Thymus (tissue), 11 donors: ENCODE measurements at regions not wholly inside any gene's neighbourhood (a gene's known extent, or its start where the extent isn't known, plus 50 kb on each side); places are given as distances from the start of the nearest gene placed in this dataset.
A peak's percentile ranks its signal among the peaks of the same experiment; 100 is the strongest.

Experiments
- DNase-seq, 9 donors: peaks; one replicate each; pipeline ENCODE4 v3.0.0-alpha.2; 2013; ENCODE audit warnings: low spot score in 9 of 9, low read depth in 6 of 9, missing footprints in 1 of 9
- H3K27ac ChIP-seq, 2 donors: one replicate each; pipeline ENCODE4 v1.5.1; 2013; ENCODE audit warnings: control low read depth in 1 of 2, low read depth in 1 of 2, low read length in 1 of 2, mild to moderate bottlenecking in 1 of 2, moderate library complexity in 1 of 2
- H3K27me3 ChIP-seq, 2 donors: one replicate each; pipeline ENCODE4 v1.5.1; 2013; ENCODE audit warnings: low read length in 1 of 2; ENCODE audit not compliant: control insufficient read depth in 2 of 2, insufficient read depth in 1 of 2
- H3K36me3 ChIP-seq, 2 donors: one replicate each; pipeline ENCODE4 v1.5.1; 2013; ENCODE audit warnings: low read length in 1 of 2, mild to moderate bottlenecking in 1 of 2, moderate library complexity in 1 of 2; ENCODE audit not compliant: control insufficient read depth in 2 of 2, insufficient read depth in 2 of 2
- H3K4me1 ChIP-seq, 2 donors: one replicate each; pipeline ENCODE4 v1.5.1; 2013; ENCODE audit warnings: low read length in 2 of 2; ENCODE audit not compliant: control insufficient read depth in 2 of 2, insufficient read depth in 2 of 2
- H3K4me3 ChIP-seq, 2 donors: one replicate each; pipeline ENCODE4 v1.5.1; 2013; ENCODE audit warnings: low read length in 2 of 2, control low read depth in 1 of 2, mild to moderate bottlenecking in 1 of 2
- H3K9me3 ChIP-seq, 2 donors: one replicate each; pipeline ENCODE4 v1.5.1; 2013; ENCODE audit warnings: low read length in 1 of 2, mild to moderate bottlenecking in 1 of 2; ENCODE audit not compliant: control insufficient read depth in 2 of 2, insufficient read depth in 1 of 2
- WGBS: extraction: QIAGEN DNeasy Blood & Tissue Kit; methylation state at CpG from one replicate; pipeline ENCODE4 v1.1.7; 2013; 5-methylcytosine and 5-hydroxymethylcytosine counted together
- donor health status: healthy.

DNA sequence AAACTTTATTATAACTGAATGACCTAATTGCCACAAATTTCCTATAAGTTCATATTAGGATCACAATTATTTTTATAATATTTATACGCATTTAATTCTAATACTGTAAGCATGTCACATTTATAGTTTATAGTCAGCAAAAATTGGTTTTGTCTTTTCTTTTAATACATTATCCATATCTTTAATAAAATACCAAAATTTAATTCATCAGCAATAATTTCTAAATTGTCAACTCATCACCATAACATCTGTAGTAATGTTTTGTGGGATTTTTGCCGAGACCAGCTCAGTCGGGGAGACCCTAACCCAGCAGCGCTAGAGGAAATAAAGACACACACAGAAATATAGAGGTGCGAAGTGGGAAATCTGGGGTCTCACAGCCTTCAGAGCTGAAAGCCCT is 254.2 kb downstream of the KIF21A start:
- no peak for DNase-seq
- no peaks in the 10 kb centered on the region for H3K36me3 ChIP-seq
- 97% methylated on average over 5 of the region's 5 CpGs for WGBS
- H3K27me3 ChIP-seq = no peaks in the 10 kb centered on the region
- no peaks in the 10 kb centered on the region for H3K9me3 ChIP-seq
- H3K4me3 ChIP-seq = no peak overlapping the region
- no peak overlapping the region for H3K27ac ChIP-seq
- H3K4me1 ChIP-seq = no peaks in the 10 kb centered on the region

DNA sequence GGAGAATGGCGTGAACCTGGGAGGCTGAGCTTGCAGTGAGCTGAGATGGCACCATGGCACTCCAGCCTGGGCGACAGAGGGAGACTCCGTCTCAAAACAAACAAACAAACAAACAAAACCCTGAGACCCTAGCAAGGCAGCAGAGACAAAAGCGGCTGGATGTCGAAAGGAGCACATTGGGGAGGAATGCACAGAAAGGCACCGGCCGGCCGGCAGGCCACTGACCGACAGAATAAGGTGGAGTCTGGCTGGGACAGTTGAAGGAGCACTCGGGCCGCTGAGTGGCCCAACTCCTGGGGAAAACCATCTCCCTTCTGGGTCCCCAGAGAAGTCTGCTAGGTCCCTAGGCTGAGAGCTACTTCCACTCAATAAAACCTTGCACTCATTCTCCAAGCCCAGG is 256.2 kb downstream of the KIF21A start:
- WGBS = 96% methylated on average over 11 of the region's 11 CpGs
- no peak overlapping the region for H3K4me3 ChIP-seq
- no peaks in the 10 kb centered on the region for H3K36me3 ChIP-seq
- H3K9me3 ChIP-seq = no peaks in the 10 kb centered on the region
- DNase-seq = no peak
- no peaks in the 10 kb centered on the region for H3K27me3 ChIP-seq
- no peaks in the 10 kb centered on the region for H3K4me1 ChIP-seq
- H3K27ac ChIP-seq = no peak overlapping the region

DNA sequence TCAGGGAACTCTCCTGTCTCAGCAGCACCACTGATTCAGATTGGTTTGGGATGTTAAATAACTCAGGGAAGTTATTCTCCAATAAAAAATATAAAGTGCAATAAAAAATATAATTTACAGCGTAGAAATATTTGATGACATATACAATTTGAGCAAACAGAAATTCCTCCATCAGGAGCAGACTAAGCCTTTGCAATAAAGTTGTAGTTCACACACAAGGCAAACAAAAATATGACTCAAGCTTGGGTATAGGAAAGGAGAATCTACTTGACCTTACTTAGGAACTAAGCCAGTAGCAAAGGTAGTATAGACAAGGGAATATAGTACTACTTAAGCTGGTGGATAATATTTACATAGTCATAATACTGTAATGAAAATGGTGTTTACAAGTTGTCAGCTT is 264.1 kb downstream of the KIF21A start:
- DNase-seq = no peak
- Histone ChIP-seq H3K9me3 (no peaks in the 10 kb centered on the region), H3K27me3 (no peaks in the 10 kb centered on the region), H3K27ac (no peak overlapping the region), H3K4me3 (no peak overlapping the region), H3K36me3 (no peaks in the 10 kb centered on the region), H3K4me1 (no peaks in the 10 kb centered on the region)
- WGBS = 88% methylated on average over 1 of the region's 1 CpG

DNA sequence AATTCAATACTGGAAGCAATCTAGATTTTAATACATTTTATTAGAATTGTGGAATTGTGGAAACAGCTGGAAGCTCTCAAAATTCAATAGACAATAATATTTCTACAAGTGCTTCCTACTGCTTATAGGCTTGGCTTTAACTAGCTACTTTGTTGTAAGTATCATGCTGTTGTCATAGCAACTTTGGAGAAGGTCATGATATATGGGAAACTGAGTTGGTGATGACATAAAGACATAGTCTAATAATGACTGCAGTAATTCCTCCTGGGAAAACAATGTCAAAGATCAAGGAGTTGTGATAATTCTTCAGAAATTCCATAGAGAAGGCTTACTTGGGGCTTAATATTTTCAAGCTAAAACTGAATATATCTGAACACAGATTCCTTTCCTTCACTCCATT is 266.6 kb downstream of the KIF21A start:
- H3K4me3 ChIP-seq = no peak overlapping the region
- no peaks in the 10 kb centered on the region for H3K36me3 ChIP-seq
- no peak for DNase-seq
- H3K27me3 ChIP-seq = no peaks in the 10 kb centered on the region
- H3K4me1 ChIP-seq = no peaks in the 10 kb centered on the region
- no peak overlapping the region for H3K27ac ChIP-seq
- no peaks in the 10 kb centered on the region for H3K9me3 ChIP-seq

GRCh38 chr12:39173726-39174125 is 268.3 kb upstream of the CPNE8 start:
- H3K4me3 ChIP-seq = no peak overlapping the region
- H3K4me1 ChIP-seq = no peaks in the 10 kb centered on the region
- H3K9me3 ChIP-seq = no peaks in the 10 kb centered on the region
- no peak for DNase-seq
- no peaks in the 10 kb centered on the region for H3K36me3 ChIP-seq
- no peaks in the 10 kb centered on the region for H3K27me3 ChIP-seq
- 67% methylated on average over 2 of the region's 2 CpGs for WGBS
- H3K27ac ChIP-seq = no peak overlapping the region

DNA sequence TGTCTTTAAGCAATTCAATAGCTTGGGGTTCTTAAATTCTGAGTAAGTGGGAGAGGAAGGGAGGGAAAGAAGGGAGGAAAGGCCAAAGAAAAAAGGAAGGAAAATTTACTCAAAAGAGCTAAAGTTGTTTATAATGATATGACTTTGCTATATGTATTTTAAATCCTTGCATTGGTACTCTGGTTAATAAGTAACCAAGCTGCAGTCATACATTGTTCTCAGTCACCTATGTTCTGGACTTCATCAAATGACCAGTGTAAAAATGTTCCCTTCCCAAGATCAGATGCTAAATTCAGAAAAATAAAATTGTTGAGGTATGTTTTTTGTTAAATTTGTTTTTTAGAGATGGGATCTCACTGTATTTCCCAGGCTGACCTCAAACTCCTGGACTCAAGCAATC is 259.9 kb upstream of the CPNE8 start:
- Histone ChIP-seq H3K4me1 (no peaks in the 10 kb centered on the region), H3K27ac (no peak overlapping the region), H3K36me3 (no peaks in the 10 kb centered on the region), H3K4me3 (no peak overlapping the region), H3K9me3 (no peaks in the 10 kb centered on the region), H3K27me3 (no peaks in the 10 kb centered on the region)
- no peak for DNase-seq

DNA sequence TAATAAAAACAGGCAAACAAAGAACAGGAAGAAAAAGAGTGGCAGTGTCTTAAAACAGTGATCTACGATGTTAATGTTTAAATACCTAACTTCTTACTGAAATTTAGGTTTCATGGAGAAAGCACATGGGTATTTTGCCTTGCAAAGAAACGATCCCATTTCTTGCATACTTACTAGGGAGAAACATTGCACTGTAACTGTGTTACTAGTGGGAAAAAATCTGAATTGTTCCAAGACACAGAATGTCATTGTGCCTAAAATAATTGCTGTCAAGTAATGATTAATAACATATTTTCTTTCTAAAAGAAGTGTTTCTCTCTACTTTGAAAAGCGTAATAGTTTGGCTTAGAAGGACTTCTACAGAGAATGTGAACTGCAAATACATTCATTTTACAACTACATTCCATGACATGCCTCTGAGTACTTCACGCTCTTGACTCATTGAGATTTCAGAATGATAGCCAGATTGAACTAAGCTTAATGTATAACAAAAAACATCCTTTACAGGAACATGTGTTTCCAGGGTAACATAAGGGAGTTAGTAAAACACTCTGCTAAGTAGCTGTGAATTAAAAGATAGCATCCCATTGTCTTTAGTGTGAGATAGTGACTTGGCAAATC is 256.2 kb upstream of the CPNE8 start:
- Histone ChIP-seq H3K27me3 (no peaks in the 10 kb centered on the region), H3K4me3 (no peak overlapping the region), H3K27ac (no peak overlapping the region), H3K9me3 (peaks cover 0 to 5% of the 10 kb centered on the region in 2 donors), H3K36me3 (no peaks in the 10 kb centered on the region), H3K4me1 (no peaks in the 10 kb centered on the region)
- WGBS = 81% methylated on average over 4 of the region's 4 CpGs
- DNase-seq = no peak

- H3K4me3 ChIP-seq = no peak overlapping the region
- no peak overlapping the region for H3K27ac ChIP-seq
- no peaks in the 10 kb centered on the region for H3K4me1 ChIP-seq
- WGBS = 85% methylated on average over 5 of the region's 5 CpGs
- peak in 1 of 9 donors; percentile 3 for DNase-seq
- peaks cover 0 to 15% of the 10 kb centered on the region in 2 donors for H3K9me3 ChIP-seq
- H3K36me3 ChIP-seq = no peaks in the 10 kb centered on the region
- no peaks in the 10 kb centered on the region for H3K27me3 ChIP-seq
Measured at GRCh38 chr12:39157696-39158342, 252.4 kb upstream of the CPNE8 start.

DNA sequence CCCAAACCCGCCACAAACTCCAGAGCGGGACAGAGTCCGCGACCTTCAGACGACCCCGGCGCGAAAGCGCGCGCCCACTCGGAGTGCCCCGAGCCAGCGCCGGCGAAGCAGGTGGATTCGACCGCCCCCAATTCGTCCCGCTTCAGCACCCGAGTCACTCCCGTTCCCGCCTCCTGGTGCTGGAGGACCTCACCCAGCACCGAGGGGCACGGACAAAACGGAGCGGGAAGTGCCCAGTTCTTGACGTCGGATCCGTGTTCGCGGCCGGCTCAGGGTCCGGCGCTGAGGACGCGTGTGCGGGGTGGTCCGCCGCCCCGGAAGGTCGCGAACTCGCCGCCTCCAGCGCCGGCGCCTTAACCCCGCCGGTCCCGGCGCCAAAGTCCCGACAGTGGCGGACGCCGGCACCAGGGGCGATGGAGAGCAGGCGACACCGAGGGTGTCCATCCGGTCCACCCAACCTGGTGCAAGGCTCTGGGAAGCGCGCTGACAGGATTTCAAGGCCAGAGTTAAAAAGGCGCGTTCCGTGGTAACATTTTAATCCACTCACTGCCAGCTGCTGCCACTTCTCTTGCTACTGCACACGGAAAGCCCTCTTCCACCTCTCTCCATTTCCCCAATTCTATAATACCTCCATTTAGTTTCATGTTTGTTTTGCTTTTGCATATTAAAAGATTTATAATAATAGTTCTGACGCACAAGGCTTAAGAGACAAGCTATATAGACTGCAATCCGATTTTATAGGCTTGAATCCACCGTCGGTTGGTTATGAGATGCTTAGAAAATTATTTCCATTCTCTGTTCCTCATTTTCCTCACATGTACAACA is 240.0 kb upstream of the CPNE8 start:
- DNase-seq = peak in 1 of 9 donors; percentile 2
- Histone ChIP-seq H3K9me3 (peaks cover 0 to 9% of the 10 kb centered on the region in 2 donors), H3K27ac (no peak overlapping the region), H3K27me3 (peaks cover 9 to 22% of the 10 kb centered on the region in 2 donors), H3K36me3 (no peaks in the 10 kb centered on the region), H3K4me3 (peak overlapping the region; percentile 5 to 7), H3K4me1 (no peaks in the 10 kb centered on the region)
- 12% methylated on average over 70 of the region's 70 CpGs for WGBS
